Ramos (cell line): ENCODE measurements at regions not wholly inside any gene's neighbourhood (a gene's known extent, or its start where the extent isn't known, plus 50 kb on each side); places are given as distances from the start of the nearest gene placed in this dataset.

Experiments used
- in situ Hi-C: fragments of 300-500 bp; cut with MboI; formaldehyde crosslinking; loops from one replicate; pipeline ENCODE4 v1.14.3; 2022; ENCODE audit warnings: low sequenced_read_pairs; ENCODE audit not compliant: unreplicated experiment

DNA sequence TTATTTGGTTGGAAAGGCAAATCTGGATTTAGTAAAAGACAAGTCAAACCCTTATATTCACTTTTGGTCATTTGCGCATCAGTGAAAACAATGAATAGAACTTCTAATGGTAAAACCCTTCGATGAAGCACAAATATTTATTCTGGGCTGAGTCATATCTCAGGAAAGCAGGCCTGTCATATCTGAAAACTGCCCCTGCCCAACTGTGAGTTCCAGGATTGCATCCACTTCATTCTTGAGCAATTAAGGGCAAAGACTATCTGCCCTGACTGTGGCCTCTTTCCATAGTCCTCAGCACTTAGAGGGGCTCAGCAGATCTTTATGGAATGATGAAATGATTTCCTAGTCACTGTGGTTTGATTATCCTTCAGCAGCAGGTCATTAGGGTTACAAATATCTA, 795.2 kb upstream of the ID2 start:
- in situ Hi-C loops, result no loop called here

DNA sequence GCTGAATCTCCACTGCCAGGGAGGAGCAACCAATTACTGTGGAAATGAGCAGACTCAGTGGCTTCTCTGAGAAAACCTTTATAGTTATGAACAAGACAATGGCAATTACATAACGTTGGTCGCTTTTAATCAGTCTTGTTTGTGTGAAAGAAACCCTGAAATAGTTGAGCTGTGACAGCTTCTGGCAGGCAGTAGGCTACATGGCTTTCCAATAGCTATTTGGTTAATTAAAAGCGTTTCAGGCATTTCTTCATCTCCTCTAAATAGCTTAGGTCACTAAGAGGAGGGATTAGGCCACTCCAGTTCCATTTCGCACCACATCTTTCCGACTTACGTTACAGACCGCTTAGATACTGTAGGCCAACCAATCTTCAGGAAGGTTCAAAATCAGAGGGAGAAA, 794.4 kb upstream of the ID2 start:
- in situ Hi-C loops, result no loop called here

- in situ Hi-C loops, result no loop called here
Observed at GRCh38 chr2:7888876-7889275, 793.0 kb upstream of the ID2 start.

- in situ Hi-C loops, result no loop called here
Observed at GRCh38 chr2:7891312-7891711, 790.5 kb upstream of the ID2 start.

- in situ Hi-C loops, result no loop called here
Observed at GRCh38 chr2:7895289-7895688, 786.6 kb upstream of the ID2 start.

GRCh38 chr2:7896940-7897487, 784.8 kb upstream of the ID2 start:
- in situ Hi-C loops, result no loop called here

GRCh38 chr2:7899241-7899640, 782.6 kb upstream of the ID2 start:
- in situ Hi-C loops, result no loop called here

GRCh38 chr2:7899923-7900322, 781.9 kb upstream of the ID2 start:
- in situ Hi-C loops, result no loop called here

DNA sequence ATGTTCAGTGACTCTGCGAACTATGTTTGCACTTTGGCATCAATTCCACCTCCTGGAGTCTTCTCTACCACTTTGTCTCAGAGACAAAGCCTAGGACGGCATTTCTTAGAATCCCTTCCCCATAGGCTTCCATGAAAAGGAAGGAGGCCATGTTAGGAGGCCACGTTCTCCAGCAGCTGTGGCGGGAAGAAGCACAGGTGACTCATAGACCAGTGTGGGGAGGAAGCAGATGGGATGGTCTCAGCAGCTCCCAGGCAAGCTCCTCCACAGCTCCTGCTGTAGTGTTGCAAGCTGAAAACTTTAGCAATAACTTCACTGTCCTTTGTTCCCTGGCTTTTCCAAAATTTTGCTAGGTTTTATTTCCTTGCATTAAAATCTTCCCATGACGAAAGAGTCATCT, 781.3 kb upstream of the ID2 start:
- in situ Hi-C loops, result no loop called here

DNA sequence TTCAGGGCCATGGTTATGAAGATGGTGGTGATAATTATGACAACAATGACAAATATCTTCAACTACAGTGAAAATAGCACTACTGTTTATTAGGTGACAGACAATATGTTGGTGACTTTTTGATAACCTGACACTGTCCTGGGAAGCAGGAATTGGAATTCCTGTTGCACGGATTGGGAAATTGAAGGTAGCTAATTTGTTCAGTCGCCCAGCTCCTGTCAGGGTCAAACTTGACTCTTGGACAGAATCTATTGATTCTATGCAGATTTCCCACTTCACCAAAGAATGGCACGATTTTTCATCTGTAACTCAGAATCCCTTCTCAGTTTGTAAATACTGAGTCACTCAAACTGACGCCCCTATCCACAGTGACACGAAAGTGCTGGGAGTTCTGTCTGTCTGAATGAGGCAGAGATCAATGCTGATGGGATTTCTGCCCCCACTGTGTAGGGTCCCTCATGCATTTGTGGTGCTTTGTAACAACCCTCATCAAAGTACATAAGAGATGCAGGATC, 779.5 kb upstream of the ID2 start:
- in situ Hi-C loops, result no loop called here

DNA sequence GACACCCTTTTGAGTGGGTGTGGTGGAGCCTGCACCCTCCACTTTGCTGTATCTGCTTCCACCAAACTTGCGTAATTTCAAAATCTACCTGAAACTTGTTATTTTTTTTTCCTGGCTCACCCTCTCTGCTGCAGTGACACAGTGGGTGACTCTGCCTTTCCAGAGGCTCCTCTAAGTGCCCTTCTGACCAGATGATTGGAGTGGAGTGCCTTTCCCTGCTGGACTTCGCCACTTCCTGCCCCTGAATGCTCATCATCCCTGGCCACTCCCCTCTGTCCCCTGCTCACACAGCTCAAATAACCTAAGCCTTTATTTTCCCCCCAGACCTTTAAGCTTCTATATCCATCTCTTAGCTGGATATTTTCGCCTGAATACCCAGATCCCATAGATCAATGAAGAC, 777.5 kb upstream of the ID2 start:
- in situ Hi-C loops, result no loop called here

DNA sequence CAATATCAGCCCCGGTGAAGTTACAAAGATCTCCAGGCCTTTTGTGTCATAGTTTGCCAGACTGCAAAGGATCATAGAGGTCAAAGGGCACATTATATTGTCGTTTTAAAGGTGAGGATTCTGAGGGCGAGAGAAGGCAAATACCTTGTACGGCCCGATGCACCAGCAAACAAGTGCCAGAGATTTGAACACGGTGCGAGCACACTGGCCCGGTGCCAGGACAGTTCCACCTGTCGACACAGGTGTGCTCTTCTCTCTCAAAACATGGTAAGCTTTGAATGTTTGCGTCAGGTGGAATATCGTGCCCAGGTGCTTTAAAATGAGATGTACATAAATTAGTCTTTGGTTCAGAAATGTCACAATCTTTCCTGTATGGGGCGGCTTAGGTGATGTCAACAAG, 776.1 kb upstream of the ID2 start:
- in situ Hi-C loops, result no loop called here

- in situ Hi-C loops, result no loop called here
Observed at GRCh38 chr2:7906431-7906830, 775.4 kb upstream of the ID2 start.

DNA sequence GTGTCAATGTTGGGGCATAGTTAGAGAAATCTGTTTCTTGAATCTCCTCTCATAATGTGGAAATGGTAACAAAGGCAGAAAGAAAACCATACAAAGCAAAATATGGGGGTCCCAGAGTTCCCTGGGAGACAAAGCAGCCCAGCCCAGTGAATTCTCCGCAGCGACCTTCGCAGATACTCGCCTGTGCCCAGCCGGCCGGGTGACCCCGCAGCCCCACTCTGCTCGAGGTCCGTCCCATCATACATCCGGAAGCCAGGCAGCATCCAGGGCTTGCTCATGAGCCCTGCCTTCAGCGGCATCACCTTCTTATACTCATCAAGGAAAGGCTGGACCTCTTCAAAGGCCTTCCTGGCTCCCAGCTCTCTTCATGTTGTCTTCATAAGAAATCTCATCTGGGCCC, 774.8 kb upstream of the ID2 start:
- in situ Hi-C loops, result no loop called here

DNA sequence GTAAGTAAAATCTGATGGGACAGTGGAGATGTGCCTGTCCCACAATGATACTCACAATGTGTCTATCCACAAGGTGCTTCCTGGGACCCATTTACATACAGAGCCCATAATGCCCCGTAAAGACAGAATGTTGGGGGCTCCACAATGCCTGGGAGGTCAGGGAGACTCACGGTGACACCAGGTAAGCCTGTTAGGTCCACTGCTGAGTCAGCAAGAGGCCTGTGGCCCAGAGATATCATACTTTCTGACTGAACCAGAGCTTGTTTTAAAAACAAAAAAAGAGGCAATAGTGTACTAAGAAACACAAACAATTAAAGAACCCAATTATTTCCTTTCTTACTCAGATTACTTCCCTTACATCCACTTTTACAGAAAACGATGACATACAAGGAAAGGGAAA, 771.1 kb upstream of the ID2 start:
- in situ Hi-C loops, result no loop called here

GRCh38 chr2:7911196-7911595, 770.7 kb upstream of the ID2 start:
- in situ Hi-C loops, result no loop called here

DNA sequence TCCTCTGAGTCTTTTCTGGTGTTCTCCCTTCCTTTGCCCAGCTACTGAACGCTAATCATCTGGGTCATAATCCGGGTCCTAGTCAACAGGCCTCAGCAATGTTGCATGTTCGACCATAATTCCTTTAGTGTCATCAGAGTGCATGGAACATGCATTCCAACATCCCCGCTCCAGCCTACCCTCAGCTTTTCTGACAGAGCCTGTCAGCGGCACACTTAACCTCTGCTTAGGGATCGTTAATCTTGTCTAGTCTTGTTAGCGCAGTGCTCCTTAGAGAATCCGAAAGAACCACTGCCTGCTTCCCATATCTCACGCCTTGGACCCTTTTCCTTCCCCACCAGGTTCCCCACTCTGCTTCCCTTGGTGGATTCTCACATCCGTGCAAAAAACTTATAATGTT, 767.9 kb upstream of the ID2 start:
- in situ Hi-C loops, result no loop called here

DNA sequence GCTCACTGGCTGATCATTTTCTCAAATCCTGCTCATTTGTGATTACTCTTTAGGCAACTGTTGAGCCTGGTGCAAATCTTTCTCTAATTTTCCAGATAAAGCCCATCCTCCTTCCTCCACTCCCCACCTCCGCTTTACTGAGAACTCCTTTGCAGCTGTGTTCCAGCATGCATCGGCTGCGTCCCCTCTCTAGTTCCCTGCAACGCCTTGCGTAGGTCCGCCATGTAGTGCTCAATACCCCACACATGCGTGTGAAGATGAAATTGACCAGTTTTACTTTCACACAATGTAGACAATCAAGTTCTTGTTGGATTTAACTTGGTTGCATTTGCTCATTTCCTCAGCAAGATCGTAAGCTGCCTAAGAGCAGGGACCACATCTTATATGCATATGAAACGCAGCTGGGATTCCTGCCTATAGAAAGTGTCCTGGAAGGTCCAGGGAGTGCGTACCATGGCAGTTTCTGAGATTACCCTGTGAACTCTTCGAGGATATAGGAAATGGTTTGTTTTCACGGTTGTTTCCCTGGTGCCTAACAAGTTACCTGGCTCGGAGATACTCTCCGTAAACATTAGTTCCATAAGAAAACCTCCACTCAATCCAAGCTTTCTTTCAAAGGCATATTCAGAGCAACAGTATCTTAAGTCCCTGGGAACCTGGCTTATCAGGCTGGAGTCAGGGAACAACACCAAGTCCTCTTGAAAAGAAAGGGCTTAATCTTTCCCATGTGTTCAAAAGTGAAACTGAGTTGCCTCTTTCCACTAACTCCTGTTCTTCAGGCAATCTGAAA, 766.4 kb upstream of the ID2 start:
- in situ Hi-C loops, result no loop called here

DNA sequence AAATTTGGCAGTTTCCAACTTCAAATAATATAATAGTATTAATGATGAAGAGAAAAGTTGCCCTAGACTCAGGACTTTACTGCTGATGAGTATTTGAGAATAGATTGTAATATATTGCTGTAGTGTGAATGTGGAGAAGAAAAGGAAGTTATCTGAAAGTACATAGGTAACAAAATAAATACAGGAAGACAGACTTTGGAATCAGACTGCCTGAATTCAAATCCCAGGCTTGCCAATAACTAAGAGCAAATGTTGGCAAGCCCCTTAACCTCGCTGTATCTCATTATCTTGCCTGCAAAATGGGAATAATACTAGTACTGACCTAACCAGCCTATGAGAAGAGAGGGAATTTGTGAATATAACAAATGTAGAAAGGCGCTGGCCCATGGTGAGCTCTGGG, 765.2 kb upstream of the ID2 start:
- in situ Hi-C loops, result no loop called here

DNA sequence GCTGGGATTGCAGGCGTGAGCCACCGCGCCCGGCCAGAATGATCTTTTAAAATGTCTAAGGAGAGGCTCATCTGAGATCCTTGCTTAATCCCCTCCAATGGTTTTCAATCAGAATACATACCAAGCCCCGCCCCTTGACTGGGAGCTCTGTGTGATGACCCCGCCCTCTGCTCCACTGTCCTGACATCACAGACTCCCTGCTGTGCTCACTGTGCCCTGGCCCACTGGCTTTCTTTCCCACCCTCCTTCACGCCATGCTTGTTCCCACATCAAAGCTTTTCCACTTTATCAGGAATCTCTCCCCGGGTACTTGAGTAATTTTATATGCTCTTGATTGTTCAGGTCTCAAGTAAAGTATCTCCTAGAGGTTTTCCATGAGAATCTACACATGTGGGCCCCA, 762.3 kb upstream of the ID2 start:
- in situ Hi-C loops, result no loop called here

DNA sequence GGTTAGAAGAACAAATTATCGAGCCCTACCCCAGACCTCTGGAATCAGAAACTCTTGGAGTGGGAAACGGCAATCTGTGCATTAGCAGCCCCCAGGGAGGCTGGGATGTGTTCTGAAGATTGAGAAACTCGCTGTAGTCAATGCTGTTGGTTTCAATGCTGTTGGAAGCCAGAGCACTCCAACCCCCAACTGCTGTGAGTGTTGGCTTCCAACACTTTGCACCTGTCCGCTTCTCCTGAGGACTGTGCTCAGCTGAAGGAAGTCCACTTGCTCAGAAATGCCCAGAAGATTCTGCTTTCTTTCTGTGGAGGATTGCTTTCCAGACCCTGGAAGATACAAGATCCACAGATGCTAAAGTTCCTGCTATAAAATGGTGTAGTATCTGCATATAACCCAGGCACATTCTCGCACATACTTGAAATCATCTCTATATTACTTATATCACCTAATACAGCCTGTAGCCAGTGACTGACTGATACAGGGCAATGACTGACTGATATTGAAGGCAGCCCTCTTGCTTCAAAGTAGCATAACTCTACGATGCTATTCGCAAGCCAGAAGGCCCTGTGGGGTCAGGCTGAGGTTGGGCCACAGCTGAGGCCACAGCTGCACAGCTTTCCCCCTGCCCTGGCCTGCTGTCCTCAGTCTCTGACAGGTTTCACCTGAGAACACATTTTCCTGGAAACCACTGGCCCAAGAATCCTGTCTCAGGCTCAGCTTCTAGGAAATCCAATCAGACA, 757.7 kb upstream of the ID2 start:
- in situ Hi-C loops, result no loop called here
